ENCODE measurements at regions not wholly inside any gene's neighbourhood (a gene's known extent, or its start where the extent isn't known, plus 50 kb on each side); places are given as distances from the start of the nearest gene placed in this dataset.
"Not testable (repeated sequence)": the region's sequence is repeated elsewhere in the genome, so short reads cannot be mapped to it uniquely, and the experiment has no call there.

DNA sequence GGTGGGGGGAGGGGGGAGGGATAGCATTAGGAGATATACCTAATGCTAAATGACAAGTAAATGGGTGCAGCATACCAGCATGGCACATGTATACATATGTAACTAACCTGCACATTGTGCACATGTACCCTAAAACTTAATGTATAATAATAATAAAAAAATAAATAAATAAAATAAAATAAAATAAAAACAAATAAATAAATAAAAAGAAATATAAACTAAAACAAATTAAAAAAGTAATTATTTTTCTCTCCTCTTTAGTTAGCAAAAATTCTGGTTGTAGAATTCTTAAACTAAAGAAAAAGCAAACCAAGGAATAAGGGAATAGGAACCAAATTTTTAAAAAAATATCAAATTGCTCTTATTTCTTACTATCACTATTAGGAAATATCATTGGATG, 267.3 kb downstream of the CCER1 start:
- not testable (repeated sequence) for DNase-seq

DNA sequence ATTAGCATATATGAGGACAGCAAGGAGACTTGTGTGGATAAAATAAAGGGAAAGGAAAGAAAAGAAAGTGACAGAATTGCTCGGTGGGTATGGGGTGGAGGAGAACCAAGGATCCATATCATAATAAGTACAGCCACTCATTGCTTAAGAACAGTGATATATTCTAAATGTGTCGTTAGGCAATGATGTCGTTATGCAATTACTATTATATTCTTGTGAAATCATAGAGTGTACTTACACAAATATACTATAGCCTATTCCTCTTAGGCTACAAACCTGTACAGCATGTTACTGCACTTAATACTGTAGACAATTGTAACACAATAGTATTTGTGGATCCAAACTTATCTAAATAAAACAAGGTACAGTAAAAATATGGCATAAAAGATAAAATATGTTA, 271.1 kb downstream of the CCER1 start:
- no peak for DNase-seq

DNA sequence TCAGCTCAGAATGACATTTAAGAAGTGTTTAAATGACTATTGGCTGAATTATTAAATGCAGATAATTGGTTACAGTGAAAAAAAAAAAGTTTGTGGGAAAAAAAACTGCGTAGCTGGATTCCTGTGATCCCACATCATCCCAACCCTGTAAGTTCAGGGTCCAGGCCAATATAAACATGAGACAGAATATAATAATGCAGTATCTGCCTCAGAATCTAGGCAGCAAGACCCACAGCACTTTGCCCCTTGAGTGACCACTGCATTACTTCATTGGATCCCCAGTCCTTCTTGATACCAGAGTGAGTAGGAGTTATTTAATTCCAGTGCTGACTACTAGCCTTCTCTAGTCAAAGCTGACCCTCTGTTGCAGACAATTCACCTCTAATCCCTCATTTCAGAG, 272.6 kb downstream of the CCER1 start:
- no peak for DNase-seq

DNA sequence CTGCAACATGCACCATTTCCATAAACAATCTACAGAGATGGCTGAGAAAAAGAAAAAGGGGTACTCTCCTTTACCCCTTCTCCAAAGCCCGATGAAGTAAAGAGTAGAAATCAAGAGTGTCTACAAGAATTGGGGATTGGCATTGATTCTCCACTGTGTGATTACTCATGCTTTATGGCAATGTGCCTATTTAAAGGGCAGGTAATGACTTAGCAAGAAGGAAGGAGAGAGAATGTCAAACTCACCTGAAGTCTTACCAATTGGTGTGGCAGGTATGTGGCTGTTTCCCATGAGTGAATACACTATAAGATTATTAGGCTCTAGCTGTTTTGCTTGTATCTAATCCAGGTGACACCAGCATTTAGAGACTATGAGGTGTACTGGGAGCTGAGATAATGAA, 275.3 kb downstream of the CCER1 start:
- no peak for DNase-seq

DNA sequence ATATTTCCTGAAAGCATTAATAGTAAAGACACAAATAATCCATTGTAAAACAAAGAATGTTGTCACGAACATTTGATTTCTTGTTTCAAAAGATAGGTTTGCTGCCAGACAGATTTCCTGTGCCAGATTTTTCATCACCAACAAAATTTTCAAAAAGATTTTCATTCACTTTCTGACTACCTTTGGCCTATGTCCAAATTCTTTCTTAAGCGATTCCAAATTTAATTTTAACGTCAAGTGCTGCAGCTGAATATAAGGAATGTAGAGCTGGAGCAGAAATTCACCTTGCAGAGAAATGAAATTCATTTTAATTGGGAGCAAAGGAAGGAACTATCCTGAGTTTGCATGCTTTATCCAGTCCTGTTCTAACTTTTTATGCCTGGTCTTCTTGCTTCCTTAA, 277.4 kb downstream of the CCER1 start:
- DNase-seq, result no peak

DNA sequence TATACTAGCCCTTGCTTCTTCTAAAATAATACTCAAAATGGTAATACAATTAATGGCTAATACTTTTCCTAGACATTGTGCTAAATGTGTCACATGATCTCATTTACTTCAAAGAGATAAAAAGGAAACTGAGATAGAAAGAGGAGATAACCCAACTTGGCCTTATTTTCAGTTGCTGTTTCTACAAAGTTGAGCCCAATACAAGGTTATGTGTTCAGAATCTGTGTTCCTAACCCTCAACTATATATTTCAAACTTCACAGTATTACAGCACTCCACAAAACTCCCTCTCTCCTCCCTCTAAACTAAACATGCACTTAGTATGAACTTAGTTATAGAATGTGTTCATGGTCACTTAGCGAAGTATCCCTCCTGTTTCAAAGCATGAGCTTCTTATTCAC, 277.9 kb downstream of the CCER1 start:
- DNase-seq, result no peak

DNA sequence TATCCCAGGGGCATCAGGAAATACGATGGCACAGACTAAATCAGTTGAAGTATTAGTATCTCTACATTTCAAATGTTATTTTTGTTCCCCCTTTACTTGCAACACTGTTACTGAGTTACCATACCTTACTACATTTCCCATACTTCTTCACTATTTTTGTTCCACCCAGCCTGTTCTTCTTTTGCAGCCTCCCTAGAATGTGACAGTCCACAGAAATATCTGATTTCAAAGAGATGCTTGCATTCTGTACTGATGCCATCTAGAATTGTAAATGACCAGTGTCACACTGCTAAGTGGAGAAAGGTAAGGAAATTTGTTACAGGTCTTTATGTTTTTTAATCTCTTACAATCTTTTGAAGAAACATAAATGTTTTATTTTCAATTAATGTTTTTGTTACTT, 279.9 kb downstream of the CCER1 start:
- DNase-seq, result no peak

DNA sequence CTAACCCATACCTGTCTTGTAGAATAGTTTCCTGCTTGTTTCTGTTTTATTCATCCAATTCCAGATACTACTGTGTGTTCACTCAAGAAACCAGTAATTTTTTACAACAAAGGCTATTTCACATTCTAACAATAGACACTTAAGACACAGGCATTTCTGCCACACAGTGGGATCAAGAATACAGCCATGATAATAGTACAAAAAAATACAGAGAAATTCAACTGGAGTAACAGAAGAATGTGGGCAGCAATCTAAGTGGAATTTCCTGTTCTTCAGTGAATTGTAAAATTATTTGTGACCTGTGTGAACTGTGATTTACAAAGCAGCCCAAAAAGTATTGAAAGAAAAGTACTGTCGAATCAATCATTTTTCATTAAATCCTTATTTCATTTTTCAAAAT, 282.9 kb downstream of the CCER1 start:
- DNase-seq, result no peak

DNA sequence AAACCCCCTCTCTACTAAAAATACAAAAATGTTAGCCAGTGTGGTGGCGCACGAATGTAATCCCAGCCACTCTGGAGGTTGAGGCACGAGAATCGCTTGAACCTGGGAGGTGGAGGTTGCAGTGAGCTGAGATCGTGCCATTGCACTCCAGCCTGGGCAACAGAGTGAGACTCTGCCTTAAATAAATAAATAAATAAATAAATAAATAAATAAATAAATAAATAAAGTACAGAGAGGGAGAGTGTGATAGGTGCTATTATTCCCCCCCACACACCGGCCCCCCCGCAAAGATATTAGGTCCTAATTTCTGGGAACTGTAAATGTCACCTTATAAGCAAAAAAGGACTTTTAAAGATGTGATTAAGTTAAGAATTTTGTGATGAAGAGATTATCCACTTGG, 291.0 kb downstream of the CCER1 start:
- DNase-seq, result not testable (repeated sequence)

DNA sequence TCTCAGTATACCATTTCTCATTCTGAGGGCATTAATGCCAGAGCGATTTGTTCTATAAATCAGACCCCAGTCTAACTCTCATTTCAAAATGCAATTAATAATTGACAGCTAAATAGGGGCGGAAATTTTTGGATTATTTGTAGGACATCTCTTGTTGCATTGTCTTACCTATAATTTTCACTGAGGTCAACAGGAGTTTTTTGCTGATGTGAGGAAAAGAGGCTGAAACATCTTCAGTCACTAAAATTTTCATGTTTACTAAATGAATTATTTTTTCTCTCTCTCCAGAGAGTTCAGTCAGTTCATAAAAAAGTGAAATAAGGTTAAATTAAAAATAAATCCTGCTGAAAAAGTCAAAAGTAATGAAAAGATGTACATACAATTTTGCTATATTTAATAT, 295.9 kb downstream of the CCER1 start:
- DNase-seq, result no peak

DNA sequence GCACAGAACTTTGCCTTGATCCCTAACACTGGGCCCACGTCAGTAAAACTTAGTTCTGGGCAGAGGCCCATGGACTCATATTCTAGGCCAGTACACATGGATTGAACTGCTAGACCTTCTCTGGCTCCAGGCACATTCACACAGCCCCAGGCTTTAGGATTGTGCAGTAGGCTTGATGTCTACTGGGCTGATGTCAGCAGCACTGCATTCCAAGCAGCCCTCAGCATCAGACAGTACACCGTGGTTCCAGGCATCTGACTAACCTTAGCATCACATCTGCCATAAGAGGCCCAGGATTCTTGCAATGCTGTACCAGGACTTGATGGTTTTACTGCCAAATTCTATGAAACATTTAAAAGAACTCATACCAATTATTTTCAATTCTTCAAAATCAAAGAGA, 301.9 kb downstream of the CCER1 start:
- no peak for DNase-seq

DNA sequence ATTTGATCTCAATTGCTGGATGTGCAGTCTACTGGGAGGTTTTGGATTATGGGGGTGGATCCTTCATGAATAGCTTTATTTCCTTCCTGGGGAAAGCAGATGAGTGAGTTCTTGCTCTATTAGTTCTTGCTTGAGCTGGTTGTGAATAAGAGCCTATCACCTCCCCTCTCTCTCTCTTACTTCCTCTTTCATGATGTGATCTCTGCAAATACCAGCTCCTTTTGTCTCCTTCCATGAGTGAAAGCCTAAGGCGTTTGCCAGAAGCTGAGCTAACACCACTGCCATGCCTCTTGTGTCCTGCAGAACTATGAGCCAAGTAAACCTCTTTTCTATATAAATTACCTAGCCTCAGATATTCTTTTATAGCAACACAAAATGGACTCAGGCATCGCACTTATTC, 302.7 kb downstream of the CCER1 start:
- DNase-seq, result no peak

DNA sequence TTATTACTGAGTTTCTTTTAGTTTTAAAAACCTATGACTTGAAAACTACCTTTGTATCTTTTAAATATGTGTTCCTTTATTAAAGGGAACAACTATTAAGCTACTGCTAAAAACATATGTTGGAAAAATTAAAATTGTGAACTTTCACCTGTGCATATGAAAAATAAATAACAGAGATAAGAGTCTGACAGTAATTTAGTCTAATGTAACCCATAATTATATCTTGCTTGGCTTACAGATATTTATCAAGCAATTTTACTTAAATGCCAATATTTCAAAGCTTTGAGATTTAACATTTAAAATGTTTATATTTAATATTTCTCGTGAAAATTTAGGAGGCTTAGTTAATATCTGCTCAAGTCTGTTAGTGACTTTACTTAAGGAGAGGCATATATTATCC, 309.8 kb downstream of the CCER1 start:
- no peak for DNase-seq

DNA sequence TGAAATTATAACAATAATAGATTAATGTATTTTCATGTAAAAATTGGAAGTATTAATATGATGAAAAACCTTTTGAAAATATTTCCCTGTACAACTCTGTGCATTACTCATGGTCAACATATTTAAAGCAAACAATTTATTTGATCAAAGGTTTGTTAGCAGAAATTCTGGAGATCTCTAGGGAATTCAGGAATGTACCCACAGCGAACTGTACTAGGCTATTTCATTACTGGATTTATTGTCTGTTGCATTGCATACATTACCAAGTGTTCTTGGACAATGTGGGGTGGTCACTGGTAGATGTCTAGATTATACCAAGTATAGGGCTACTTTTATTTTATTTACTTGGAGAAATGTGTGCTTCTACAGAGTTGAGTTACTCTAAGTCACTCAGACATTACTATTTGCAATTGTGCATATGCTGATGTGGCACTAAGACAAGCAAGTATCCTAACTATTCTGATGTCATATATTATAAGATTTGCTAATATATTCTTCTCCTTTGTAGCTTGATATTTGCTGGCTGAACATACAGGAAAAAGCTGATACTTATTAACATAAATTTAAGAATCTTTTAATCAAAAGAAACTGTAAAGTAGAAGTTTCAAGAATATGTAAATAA, 323.3 kb downstream of the CCER1 start:
- no peak for DNase-seq

DNA sequence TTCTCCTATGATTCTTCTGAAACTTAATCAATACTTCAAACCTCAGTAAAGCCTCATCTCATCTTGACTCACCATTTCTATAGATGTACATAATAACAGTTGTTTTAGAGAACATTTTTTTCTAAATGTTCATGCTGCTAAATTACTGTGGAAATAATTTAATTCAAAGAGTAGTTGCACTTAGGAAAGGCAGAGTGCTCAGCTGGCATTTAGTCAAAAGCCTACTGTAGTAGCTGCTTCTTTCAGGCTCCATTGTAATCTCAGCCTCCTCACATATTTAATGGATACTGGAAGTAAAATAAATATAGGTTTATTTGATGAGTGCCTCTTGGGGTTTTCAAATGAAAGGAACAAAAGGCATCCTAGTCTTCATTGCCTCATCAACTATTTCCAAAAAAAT, 325.0 kb downstream of the CCER1 start:
- DNase-seq, result no peak

DNA sequence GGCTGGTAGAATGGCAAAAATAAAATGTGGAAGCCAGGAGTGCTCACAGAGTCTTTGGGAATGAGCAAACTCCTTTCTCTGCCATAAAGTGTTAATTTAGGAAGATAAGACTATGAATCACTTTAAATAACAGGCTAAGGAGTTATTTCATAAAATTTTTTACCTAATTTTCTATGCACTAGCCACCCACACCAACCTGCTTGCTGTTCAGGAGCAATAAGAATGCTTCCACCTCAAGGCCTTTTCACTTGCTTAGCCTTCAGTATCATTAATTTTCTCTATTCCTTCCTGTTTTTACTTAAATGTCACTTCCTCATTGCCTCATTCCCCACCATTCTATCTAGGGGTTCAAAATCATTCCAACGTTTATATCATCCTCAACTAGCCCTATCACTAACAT, 326.8 kb downstream of the CCER1 start:
- no peak for DNase-seq

DNA sequence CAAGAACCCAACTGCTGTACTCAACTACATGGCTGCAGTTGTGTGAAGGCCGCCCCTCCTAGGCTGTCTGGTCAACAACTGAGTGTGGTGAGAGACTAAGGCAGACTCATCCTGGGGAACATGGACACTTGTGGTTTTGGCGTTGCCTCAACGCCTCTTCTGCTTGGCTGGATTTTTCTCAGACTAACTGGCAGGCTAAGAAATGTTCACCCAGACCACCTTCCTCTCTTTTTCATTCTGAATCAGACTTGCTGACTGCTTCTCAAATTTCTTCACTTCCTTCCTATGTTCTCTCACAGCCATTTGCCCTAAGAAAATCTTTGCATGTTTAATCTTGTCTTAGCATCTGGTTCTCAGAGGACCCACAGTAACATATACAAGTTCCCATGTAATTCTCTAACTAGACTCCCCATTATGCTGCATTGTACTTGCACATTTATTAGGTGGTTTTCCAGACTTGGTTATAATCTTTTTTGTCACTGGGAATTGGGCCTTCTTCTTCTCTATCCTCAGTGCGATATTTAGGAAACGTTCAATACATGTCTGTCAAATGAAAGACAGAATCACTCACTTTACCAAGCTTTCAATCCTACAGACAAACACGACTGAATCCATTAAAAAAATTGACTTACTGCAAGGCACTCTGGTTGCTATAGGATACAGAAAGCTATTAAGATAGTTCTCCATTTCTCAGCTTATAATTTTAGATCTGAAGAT, 327.6 kb downstream of the CCER1 start:
- no peak for DNase-seq

DNA sequence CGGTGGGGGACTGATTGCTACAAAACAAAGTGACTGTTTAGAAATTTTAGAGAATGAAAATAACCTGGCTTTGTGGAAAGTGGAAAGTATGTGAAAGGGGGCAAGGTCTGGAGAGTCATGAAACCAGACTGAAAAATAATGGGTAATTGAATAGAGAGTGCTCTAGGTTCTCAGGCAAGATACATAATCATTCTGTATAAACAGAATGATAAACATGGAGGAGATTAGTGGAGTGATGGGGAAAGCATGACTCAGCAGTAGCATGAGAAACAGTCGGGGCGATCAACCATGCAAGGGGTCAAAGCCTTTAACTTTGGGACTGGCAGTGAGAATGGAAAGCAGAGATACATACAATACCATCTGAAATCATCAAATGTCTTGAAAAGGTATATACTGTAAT, 332.5 kb downstream of the CCER1 start:
- no peak for DNase-seq

DNA sequence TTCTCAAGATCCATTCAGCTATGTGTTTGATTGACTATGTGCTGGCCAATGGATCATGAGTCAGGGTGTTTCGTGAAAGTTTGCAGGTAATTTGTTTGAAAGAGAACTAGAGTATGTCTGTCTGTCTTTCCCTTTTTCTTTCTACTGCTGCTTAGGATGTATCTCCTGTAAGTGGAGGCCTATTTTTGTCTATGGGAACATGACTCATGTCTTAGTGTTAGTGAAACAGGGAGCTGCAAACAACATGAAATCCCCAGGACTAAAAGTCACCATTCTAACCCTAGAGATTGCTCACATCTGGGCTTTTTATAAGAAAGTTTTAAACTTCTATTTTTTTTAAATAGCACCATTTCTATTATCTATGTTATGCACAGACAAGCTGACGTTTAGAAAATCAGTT, 333.0 kb downstream of the CCER1 start:
- DNase-seq, result no peak

DNA sequence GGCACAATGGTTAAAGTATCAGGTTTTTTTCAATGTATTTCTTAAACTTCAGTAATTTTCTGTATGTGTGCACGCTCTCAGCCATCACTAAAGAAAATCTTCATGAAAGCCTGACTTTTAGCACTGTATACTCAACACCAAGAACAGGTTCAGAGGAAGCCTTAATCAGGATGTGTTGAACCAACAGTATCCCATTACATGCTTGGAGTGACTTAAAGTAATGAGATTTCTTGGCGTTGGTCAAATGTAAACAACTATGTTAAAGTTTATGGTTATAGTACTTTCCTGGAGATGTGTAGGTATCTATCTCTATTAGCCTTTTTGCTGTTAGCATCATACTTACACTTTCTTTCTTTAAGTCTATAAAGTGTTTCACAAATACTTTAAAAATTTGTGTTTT, 335.0 kb downstream of the CCER1 start:
- DNase-seq, result no peak

DNA sequence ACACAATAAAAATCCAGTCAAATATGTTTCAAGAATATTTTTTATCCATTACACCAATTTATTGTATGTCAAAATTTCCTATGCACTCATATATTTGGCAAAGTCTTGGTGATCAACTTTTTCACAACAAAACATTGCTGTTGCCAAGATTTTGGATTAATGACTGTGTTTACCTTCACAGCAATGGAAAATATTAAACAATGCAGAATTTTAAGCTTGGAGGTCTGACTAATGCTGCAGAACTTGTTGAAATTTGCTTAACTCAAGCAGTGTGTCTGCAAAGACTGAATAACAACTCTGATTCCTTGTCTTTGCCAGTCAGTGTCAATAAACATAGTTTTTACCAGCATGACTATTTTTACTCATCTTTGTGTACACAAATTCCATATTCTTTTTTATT, 336.4 kb downstream of the CCER1 start:
- no peak for DNase-seq

DNA sequence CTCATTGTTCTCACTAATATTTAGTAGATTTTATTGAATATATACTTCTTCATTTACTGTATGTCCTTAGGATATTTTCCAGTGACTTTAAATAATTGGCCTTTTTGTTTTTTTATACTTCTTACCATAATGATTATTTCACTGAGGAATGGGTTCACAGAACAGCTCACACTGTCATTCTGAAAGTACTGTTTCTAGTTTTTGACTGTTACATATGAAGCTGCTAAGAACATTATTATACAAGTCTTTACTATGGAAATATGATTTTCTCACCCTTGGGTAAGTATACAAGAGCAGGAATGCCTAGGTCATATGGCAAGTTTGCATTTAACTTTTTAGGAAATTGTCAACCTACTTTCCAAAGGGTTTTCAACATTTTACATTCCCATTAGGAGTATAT, 343.1 kb downstream of the CCER1 start:
- no peak for DNase-seq

DNA sequence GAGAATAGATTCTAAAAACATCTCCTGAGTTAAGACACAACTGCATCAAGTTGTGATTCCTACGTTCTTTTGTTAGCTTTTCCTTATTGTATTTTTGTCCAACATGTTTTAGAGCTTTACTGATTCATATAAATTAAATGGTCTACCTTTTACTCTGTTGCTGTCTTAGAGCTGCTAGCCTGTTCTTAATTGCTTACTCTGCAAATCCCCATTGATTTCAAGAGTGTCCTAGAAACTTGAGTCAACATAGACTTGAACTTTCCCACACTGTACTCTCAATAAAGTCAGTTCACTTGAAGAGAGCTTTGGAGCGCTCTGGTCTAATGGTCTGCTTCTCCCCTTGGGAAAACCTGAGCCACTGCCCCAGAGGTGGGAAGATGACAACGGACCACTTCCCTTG, 343.9 kb downstream of the CCER1 start:
- DNase-seq, result no peak

DNA sequence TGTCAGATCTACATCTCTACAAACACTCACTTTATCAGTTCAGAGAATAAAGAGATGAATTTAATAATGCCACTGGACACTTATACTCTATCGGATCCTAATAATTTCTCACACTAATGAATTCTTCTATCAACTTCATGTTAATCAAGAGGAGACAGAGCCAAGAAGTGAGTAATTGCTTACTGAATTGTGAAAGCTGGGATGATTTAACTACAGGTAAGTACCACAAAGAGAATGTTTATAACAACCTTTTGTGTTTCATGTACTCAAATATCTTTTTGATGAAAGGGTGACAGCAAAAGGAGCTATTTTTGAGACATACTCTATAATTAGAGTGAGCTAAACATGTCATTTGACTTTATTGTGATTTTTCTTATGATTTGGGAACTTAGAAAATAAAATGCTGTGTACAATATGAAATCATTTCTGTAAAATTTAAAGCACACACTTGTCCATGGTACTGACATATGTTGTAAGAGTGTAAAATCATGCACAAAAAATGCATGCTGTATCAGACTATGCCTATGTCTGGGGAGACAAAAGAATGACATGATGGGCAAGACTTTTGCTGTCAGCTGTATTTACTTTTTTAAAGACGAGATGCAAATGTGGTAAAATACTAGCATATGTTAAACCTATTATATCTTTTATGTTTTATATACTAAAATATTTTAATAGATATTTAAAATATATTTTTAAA, 361.2 kb downstream of the CCER1 start:
- DNase-seq, result no peak

Data from right kidney (tissue), 1 donor.